ENCODE measurements at regions not wholly inside any gene's neighbourhood (a gene's known extent, or its start where the extent isn't known, plus 50 kb on each side); places are given as distances from the start of the nearest gene placed in this dataset.

DNA sequence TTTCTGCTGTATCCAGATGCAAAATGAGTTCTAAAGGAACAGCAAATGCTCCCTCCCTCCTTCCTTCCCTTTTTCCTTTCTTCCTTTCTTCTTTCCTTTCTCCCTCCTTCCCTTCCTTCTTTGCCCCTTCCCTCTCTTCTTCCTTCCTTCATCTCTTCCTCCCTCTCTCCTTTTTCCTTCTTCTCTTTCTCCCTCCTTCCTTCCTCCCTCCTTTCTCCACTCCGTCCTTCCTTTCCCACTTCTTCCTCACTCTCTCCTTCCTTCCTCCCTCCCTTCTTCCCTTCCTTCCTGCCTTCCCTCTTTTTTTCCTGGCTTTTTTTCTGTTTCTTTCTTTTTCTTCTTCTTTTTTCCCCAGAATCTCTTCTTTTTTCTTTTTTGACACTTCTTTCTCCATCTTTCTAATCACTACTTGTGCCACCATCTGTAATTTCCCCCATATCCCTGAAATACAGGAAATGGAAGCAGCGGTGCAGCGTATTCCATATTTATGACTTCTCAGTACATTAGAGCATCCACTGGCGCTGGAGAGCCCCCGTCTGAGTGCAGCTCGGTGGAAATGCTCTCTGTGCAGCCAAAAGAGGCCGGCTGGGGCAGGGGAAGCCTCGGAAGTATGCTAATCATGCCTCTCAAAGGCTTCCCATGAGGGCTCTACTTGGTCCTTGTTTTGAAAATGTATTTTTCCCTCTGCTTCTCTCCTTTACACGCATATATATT is 275.6 kb downstream of the TSHZ3 start:
- Histone ChIP-seq H3K9me3 (replicated peaks; ENCODE audit: insufficient read depth, low read length) (no peaks in the 10 kb centered on the region), H3K36me3 (replicated peaks; ENCODE audit: insufficient read depth, low read length) (no peaks in the 10 kb centered on the region), H3K27me3 (replicated peaks; ENCODE audit: insufficient read depth, low read length) (peaks cover 44% of the 10 kb centered on the region), H3K9me2 (replicated peaks; ENCODE audit: insufficient read depth, low read length) (no peaks in the 10 kb centered on the region), H3K4me3 (ENCODE audit: low read length) (no peak overlapping the region), H3K4me1 (ENCODE audit: low read length) (no peaks in the 10 kb centered on the region), H3K27ac (ENCODE audit: low read length) (no peak overlapping the region), H3K79me2 (ENCODE audit: low read length) (no peaks in the 10 kb centered on the region), H2AFZ (ENCODE audit: low read length) (no peak overlapping the region), H4K20me1 (ENCODE audit: insufficient read depth, low read length) (no peaks in the 10 kb centered on the region), H3K9ac (ENCODE audit: low read length) (no peak overlapping the region), H3K4me2 (ENCODE audit: low read depth, low read length) (no peak overlapping the region), H3F3A (ENCODE audit: insufficient read depth, low read length) (no peaks in the 10 kb centered on the region)
- no peak for DNase-seq
- no peak for TF ChIP-seq EZH2 (optimal IDR thresholded peaks at IDR 0.05; ENCODE audit: low read depth, low read length)
- no peak for TF ChIP-seq CTCF (IDR thresholded peaks at IDR 0.05; ENCODE audit: low read length)
- TF ChIP-seq EZH2phosphoT487 (IDR thresholded peaks at IDR 0.05; ENCODE audit: low read length): no peak

GRCh38 chr19:31072451-31072850 is 276.8 kb downstream of the TSHZ3 start:
- H3K4me1 ChIP-seq (ENCODE audit: low read length): no peaks in the 10 kb centered on the region
- no peaks in the 10 kb centered on the region for H3K79me2 ChIP-seq (ENCODE audit: low read length)
- no peak overlapping the region for H3K27ac ChIP-seq (ENCODE audit: low read length)
- H3K36me3 ChIP-seq (replicated peaks; ENCODE audit: insufficient read depth, low read length): no peaks in the 10 kb centered on the region
- H3K4me2 ChIP-seq (ENCODE audit: low read depth, low read length): no peak overlapping the region
- no peak for TF ChIP-seq CTCF (IDR thresholded peaks at IDR 0.05; ENCODE audit: low read length)
- TF ChIP-seq EZH2phosphoT487 (IDR thresholded peaks at IDR 0.05; ENCODE audit: low read length): no peak
- TF ChIP-seq EZH2 (optimal IDR thresholded peaks at IDR 0.05; ENCODE audit: low read depth, low read length): no peak
- no peaks in the 10 kb centered on the region for H4K20me1 ChIP-seq (ENCODE audit: insufficient read depth, low read length)
- no peak overlapping the region for H2AFZ ChIP-seq (ENCODE audit: low read length)
- peaks cover 53% of the 10 kb centered on the region for H3K27me3 ChIP-seq (replicated peaks; ENCODE audit: insufficient read depth, low read length)
- no peak overlapping the region for H3K9ac ChIP-seq (ENCODE audit: low read length)
- H3K4me3 ChIP-seq (ENCODE audit: low read length): no peak overlapping the region
- no peaks in the 10 kb centered on the region for H3K9me2 ChIP-seq (replicated peaks; ENCODE audit: insufficient read depth, low read length)
- no peaks in the 10 kb centered on the region for H3F3A ChIP-seq (ENCODE audit: insufficient read depth, low read length)
- no peak for DNase-seq
- H3K9me3 ChIP-seq (replicated peaks; ENCODE audit: insufficient read depth, low read length): no peaks in the 10 kb centered on the region

- Histone ChIP-seq H3K9ac (ENCODE audit: low read length) (no peak overlapping the region), H3K27ac (ENCODE audit: low read length) (no peak overlapping the region), H3F3A (ENCODE audit: insufficient read depth, low read length) (no peaks in the 10 kb centered on the region), H3K79me2 (ENCODE audit: low read length) (no peaks in the 10 kb centered on the region), H3K9me3 (replicated peaks; ENCODE audit: insufficient read depth, low read length) (no peaks in the 10 kb centered on the region), H4K20me1 (ENCODE audit: insufficient read depth, low read length) (no peaks in the 10 kb centered on the region), H3K4me2 (ENCODE audit: low read depth, low read length) (no peak overlapping the region), H3K9me2 (replicated peaks; ENCODE audit: insufficient read depth, low read length) (no peaks in the 10 kb centered on the region), H3K36me3 (replicated peaks; ENCODE audit: insufficient read depth, low read length) (no peaks in the 10 kb centered on the region), H3K4me1 (ENCODE audit: low read length) (no peaks in the 10 kb centered on the region), H2AFZ (ENCODE audit: low read length) (no peak overlapping the region), H3K4me3 (ENCODE audit: low read length) (no peak overlapping the region), H3K27me3 (replicated peaks; ENCODE audit: insufficient read depth, low read length) (peaks cover 54% of the 10 kb centered on the region)
- DNase-seq: no peak
- TF ChIP-seq CTCF (IDR thresholded peaks at IDR 0.05; ENCODE audit: low read length) (no peak), EZH2 (optimal IDR thresholded peaks at IDR 0.05; ENCODE audit: low read depth, low read length) (no peak), EZH2phosphoT487 (IDR thresholded peaks at IDR 0.05; ENCODE audit: low read length) (no peak)
These were observed 277.9 kb downstream of the TSHZ3 start for GRCh38 chr19:31071136-31071855.

Measured in MM.1S (cell line).